Adrenal gland (tissue), 5 donors: ENCODE measurements at regions not wholly inside any gene's neighbourhood (a gene's known extent, or its start where the extent isn't known, plus 50 kb on each side); places are given as distances from the start of the nearest gene placed in this dataset.

ENCODE experiments used
- POLR2A ChIP-seq, 2 donors: fragments of 450-650 bp; IDR thresholded peaks; one replicate each; pipeline ENCODE4 v1.6.1; 2017; ENCODE audit warnings: antibody characterized with exemption in 2 of 2, mild to moderate bottlenecking in 2 of 2, moderate library complexity in 1 of 2
- TF ChIP-seq, protein P1 (sequence below), 6 experiments: fragments of 450-650 bp in 4 of 6; fragments of 200-600 bp in 2 of 6; sonication (generic) in 1 of 6; IDR thresholded peaks; 1 replicate in 5 of 6; 2 replicates in 1 of 6; pipeline versions ENCODE4 v1.5.1 to v1.8.0; 2016 to 2021; ENCODE audit warnings: antibody characterized with exemption in 6 of 6, mild to moderate bottlenecking in 2 of 6, moderate library complexity in 1 of 6
- donor health status: DM: no; HTN: no; CAD: no.

DNA sequence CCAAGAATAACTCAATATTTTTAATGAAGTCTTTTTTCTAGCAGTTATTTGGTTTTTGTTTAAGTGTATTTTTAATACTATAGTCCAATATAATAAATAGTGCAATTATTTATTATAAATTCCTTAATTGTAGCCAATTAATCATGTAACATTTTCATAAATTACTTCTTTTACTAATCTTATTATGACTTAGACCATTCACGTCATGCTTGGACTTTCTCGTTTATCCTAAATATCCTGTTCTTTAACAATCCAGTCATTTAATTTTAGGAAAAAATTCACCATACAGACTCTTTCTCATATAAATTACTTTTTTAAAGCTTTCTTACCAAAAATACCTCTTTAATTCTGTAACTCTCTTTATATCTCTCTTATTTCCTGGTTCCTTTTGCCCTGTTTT lies 350.1 kb downstream of the AR start:
- TF ChIP-seq, protein P1, sequence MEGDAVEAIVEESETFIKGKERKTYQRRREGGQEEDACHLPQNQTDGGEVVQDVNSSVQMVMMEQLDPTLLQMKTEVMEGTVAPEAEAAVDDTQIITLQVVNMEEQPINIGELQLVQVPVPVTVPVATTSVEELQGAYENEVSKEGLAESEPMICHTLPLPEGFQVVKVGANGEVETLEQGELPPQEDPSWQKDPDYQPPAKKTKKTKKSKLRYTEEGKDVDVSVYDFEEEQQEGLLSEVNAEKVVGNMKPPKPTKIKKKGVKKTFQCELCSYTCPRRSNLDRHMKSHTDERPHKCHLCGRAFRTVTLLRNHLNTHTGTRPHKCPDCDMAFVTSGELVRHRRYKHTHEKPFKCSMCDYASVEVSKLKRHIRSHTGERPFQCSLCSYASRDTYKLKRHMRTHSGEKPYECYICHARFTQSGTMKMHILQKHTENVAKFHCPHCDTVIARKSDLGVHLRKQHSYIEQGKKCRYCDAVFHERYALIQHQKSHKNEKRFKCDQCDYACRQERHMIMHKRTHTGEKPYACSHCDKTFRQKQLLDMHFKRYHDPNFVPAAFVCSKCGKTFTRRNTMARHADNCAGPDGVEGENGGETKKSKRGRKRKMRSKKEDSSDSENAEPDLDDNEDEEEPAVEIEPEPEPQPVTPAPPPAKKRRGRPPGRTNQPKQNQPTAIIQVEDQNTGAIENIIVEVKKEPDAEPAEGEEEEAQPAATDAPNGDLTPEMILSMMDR (IDR thresholded peaks at IDR 0.05): no peak
- no peak for TF ChIP-seq POLR2A (IDR thresholded peaks at IDR 0.05)
